Activated T-helper 1 cell treated with anti-CD3 and anti-CD28 coated beads, Interleukin-2, amount 50 U/mL, for 16 hours (primary cell): ENCODE measurements at regions not wholly inside any gene's neighbourhood (a gene's known extent, or its start where the extent isn't known, plus 50 kb on each side); places are given as distances from the start of the nearest gene placed in this dataset.
"Not testable (repeated sequence)": the region's sequence is repeated elsewhere in the genome, so short reads cannot be mapped to it uniquely, and the experiment has no call there.

Source experiments
- DNase-seq, 2 donors: peaks; one replicate each; pipeline ENCODE4 v3.0.0-alpha.2; 2020; ENCODE audit warnings: low read depth in 1 of 2, low spot score in 1 of 2

- DNase-seq, result no peak
Measured at GRCh38 chrX:120753413-120754251, 122.0 kb downstream of the CT47B1 start.

- no peak for DNase-seq
Measured at GRCh38 chrX:120752431-120753082, 122.7 kb upstream of the C1GALT1C1 start.

- DNase-seq, result no peak
Measured at GRCh38 chrX:120751683-120752082, 121.8 kb upstream of the C1GALT1C1 start.

GRCh38 chrX:120750381-120750780 lies 120.5 kb upstream of the C1GALT1C1 start:
- no peak for DNase-seq

GRCh38 chrX:120749141-120749846 lies 119.4 kb upstream of the C1GALT1C1 start:
- DNase-seq, result no peak

GRCh38 chrX:120746153-120746552 lies 116.3 kb upstream of the C1GALT1C1 start:
- no peak for DNase-seq

- no peak for DNase-seq
Measured at GRCh38 chrX:120742946-120743665, 113.3 kb upstream of the C1GALT1C1 start.

- no peak for DNase-seq
Measured at GRCh38 chrX:120741452-120741851, 111.6 kb upstream of the C1GALT1C1 start.

- DNase-seq, result no peak
Measured at GRCh38 chrX:120740072-120740471, 110.2 kb upstream of the C1GALT1C1 start.

- DNase-seq, result no peak
Measured at GRCh38 chrX:120739300-120739699, 109.4 kb upstream of the C1GALT1C1 start.

GRCh38 chrX:120736989-120737388 lies 107.1 kb upstream of the C1GALT1C1 start:
- no peak for DNase-seq

- DNase-seq, result no peak
Measured at GRCh38 chrX:120735966-120736365, 106.1 kb upstream of the C1GALT1C1 start.

- no peak for DNase-seq
Measured at GRCh38 chrX:120732879-120733278, 103.0 kb upstream of the C1GALT1C1 start.

- DNase-seq, result no peak
Measured at GRCh38 chrX:120732461-120732860, 102.6 kb upstream of the C1GALT1C1 start.

GRCh38 chrX:120731386-120731785 lies 101.5 kb upstream of the C1GALT1C1 start:
- DNase-seq, result no peak

GRCh38 chrX:120729506-120730255 lies 99.8 kb upstream of the C1GALT1C1 start:
- not testable (repeated sequence) for DNase-seq

- DNase-seq, result no peak
Measured at GRCh38 chrX:120727911-120728310, 98.1 kb upstream of the C1GALT1C1 start.

- no peak for DNase-seq
Measured at GRCh38 chrX:120727452-120727851, 97.6 kb upstream of the C1GALT1C1 start.

GRCh38 chrX:120726294-120726693 lies 96.4 kb upstream of the C1GALT1C1 start:
- no peak for DNase-seq

- no peak for DNase-seq
Measured at GRCh38 chrX:120725874-120726273, 96.0 kb upstream of the C1GALT1C1 start.

- DNase-seq, result no peak
Measured at GRCh38 chrX:120719622-120720021, 89.8 kb upstream of the C1GALT1C1 start.
